PC-3 (cell line): ENCODE measurements at regions not wholly inside any gene's neighbourhood (a gene's known extent, or its start where the extent isn't known, plus 50 kb on each side); places are given as distances from the start of the nearest gene placed in this dataset.

ENCODE experiments used
- ATAC-seq: fragments of 200-7000 bp; cut with Tn5 transposase; 2 replicates; pipeline ENCODE4 v1.9.1; 2020; ENCODE audit warnings: mild to moderate bottlenecking, moderate library complexity
- BruUV-seq: library from RNA; stranded (reverse); fragments of 400-500 nt; replicated peaks from 2 replicates; lab custom pipeline; 2021; lab: Mats Ljungman, UMichigan
- CTCF ChIA-PET: fragments of 300-600 bp; sonication (Branson Sonifier 250); formaldehyde crosslinking; loops from one replicate; lab custom pipeline; 2022; ENCODE audit warnings: antibody characterized with exemption; lab: Charles Lee
- POLR2A ChIA-PET: fragments of 300-600 bp; sonication (Branson Sonifier 250); formaldehyde crosslinking; loops from one replicate; lab custom pipeline; 2022; ENCODE audit warnings: antibody characterized with exemption; ENCODE audit not compliant: unreplicated experiment; lab: Charles Lee
- DNase-seq: peaks from one replicate; pipeline ENCODE4 v3.0.0-alpha.2; 2015
- H2AFZ ChIP-seq: fragments of 300-600 bp; sonication (generic); 2 replicates; pipeline ENCODE4 v1.6.0; 2016; ENCODE audit warnings: antibody characterized with exemption, low read length
- H3F3A ChIP-seq: fragments of 300-600 bp; sonication (generic); one replicate; pipeline ENCODE4 v1.6.0; 2017; ENCODE audit warnings: antibody characterized with exemption, low read length, control low read depth, mild to moderate bottlenecking; ENCODE audit not compliant: unreplicated experiment
- H3K27ac ChIP-seq: fragments of 300-600 bp; sonication (generic); 2 replicates; pipeline ENCODE4 v1.5.1; 2016; ENCODE audit warnings: mild to moderate bottlenecking, low read length
- H3K27me3 ChIP-seq: fragments of 300-600 bp; sonication (generic); 2 replicates; pipeline ENCODE4 v1.6.1; 2016; ENCODE audit warnings: low read length, mixed read lengths
- H3K36me3 ChIP-seq: fragments of 300-600 bp; sonication (generic); 2 replicates; pipeline ENCODE4 v1.6.1; 2016; ENCODE audit warnings: low read depth, mixed run types, low read length, mixed read lengths
- H3K4me1 ChIP-seq: fragments of 300-600 bp; sonication (generic); 2 replicates; pipeline ENCODE4 v1.5.1; 2016; ENCODE audit warnings: low read length; ENCODE audit not compliant: insufficient read depth
- H3K4me2 ChIP-seq: fragments of 300-600 bp; sonication (generic); 2 replicates; pipeline ENCODE4 v1.6.0; 2016; ENCODE audit warnings: low read length
- H3K4me3 ChIP-seq: fragments of 300-600 bp; sonication (generic); 2 replicates; pipeline ENCODE4 v1.5.1; 2016; ENCODE audit warnings: mild to moderate bottlenecking, low read length, mixed read lengths
- H3K79me2 ChIP-seq: fragments of 300-600 bp; sonication (generic); 2 replicates; pipeline ENCODE4 v1.6.1; 2017; ENCODE audit warnings: low read length, mixed read lengths
- H3K9ac ChIP-seq: fragments of 300-600 bp; sonication (generic); 2 replicates; pipeline ENCODE4 v1.6.0; 2016; ENCODE audit warnings: mild to moderate bottlenecking, low read length
- H3K9me2 ChIP-seq: fragments of 300-600 bp; sonication (generic); replicated peaks from 2 replicates; pipeline ENCODE4 v1.6.1; 2016; ENCODE audit warnings: mixed run types, low read length, mixed read lengths
- H3K9me3 ChIP-seq: fragments of 300-600 bp; sonication (generic); 2 replicates; pipeline ENCODE4 v1.6.1; 2016; ENCODE audit warnings: low read length, mixed read lengths
- H4K20me1 ChIP-seq: fragments of 300-600 bp; sonication (generic); 2 replicates; pipeline ENCODE4 v1.6.1; 2016; ENCODE audit warnings: low read length, mixed read lengths
- EZH2 ChIP-seq: fragments of 300-600 bp; sonication (generic); IDR thresholded peaks from one replicate; pipeline ENCODE4 v1.6.1; 2017; ENCODE audit warnings: antibody characterized with exemption, mild to moderate bottlenecking, low read length; ENCODE audit not compliant: unreplicated experiment
- EZH2phosphoT487 ChIP-seq: fragments of 300-600 bp; sonication (generic); IDR thresholded peaks from 2 replicates; pipeline ENCODE4 v1.6.1; 2018; ENCODE audit warnings: mild to moderate bottlenecking, antibody characterized with exemption, low read length, borderline replicate concordance
- intact Hi-C: fragments of 100-400 bp; cut with micrococcal nuclease; formaldehyde crosslinking; loops from 2 replicates; pipeline ENCODE4 v1.9.0; 2023
- TF ChIP-seq, protein P1 (sequence below): fragments of 300-600 bp; sonication (generic); conservative IDR thresholded peaks from 2 replicates; pipeline ENCODE4 v1.5.1; 2017; ENCODE audit warnings: antibody characterized with exemption, low read depth, mild to moderate bottlenecking, low read length

DNA sequence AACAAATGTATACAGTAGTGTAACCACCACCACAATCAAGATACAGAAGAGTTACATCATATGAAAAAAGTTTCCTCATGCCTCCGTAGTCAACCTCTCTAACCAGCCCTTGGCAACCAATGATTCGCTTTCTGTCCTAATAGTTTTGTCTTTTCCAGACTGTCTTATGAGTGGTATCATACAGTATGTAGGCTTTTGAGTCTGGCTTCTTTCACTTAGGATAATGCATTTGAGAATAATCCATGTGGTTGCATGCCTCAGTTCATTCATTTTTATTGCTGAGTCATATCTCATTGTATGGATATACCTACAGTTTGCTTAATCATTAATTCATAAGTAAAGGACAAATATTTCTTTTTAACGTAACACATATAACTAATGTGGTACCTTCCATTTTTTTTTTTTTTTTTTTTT lies 86.4 kb upstream of the RIPOR2 start:
- DNase-seq, result no peak
- H3K9me2 ChIP-seq, result no peaks in the 10 kb centered on the region
- CTCF ChIA-PET, result no interaction called here

DNA sequence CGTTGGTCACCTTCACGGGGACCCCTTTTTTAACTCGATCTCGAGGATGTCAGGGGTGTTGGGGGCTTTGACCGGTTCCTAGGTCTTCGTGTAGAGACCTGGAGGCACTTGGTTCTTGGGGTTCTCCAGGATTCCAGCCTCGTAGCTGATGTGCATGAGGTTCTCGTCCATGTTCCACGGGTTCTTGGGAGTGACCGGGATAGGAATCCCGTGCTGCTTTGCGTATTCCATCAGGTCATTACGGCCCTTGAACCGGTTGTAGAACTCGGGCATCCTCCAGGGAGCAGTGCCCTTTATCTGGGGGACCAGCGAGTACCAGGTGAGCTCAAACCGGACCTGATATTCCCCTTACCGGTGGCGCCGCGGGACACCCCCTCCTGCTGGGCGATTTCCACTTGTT lies 88.0 kb upstream of the RIPOR2 start:
- TF ChIP-seq, protein P1, sequence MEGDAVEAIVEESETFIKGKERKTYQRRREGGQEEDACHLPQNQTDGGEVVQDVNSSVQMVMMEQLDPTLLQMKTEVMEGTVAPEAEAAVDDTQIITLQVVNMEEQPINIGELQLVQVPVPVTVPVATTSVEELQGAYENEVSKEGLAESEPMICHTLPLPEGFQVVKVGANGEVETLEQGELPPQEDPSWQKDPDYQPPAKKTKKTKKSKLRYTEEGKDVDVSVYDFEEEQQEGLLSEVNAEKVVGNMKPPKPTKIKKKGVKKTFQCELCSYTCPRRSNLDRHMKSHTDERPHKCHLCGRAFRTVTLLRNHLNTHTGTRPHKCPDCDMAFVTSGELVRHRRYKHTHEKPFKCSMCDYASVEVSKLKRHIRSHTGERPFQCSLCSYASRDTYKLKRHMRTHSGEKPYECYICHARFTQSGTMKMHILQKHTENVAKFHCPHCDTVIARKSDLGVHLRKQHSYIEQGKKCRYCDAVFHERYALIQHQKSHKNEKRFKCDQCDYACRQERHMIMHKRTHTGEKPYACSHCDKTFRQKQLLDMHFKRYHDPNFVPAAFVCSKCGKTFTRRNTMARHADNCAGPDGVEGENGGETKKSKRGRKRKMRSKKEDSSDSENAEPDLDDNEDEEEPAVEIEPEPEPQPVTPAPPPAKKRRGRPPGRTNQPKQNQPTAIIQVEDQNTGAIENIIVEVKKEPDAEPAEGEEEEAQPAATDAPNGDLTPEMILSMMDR, result no peak
- Histone ChIP-seq H3K4me1 (no peaks in the 10 kb centered on the region), H3K9me2 (no peaks in the 10 kb centered on the region), H3K4me3 (no peak overlapping the region), H3K27me3 (no peaks in the 10 kb centered on the region), H3K36me3 (no peaks in the 10 kb centered on the region), H3K79me2 (no peaks in the 10 kb centered on the region), H3K9ac (no peak overlapping the region), H4K20me1 (no peaks in the 10 kb centered on the region), H3K9me3 (no peaks in the 10 kb centered on the region), H3F3A (no peaks in the 10 kb centered on the region), H3K27ac (no peak overlapping the region), H3K4me2 (no peak overlapping the region), H2AFZ (no peak overlapping the region)
- DNase-seq (no peak), ATAC-seq (no peak)
- BruUV-seq, result no TSS peak
- ChIA-PET POLR2A (no interaction called here), CTCF (no interaction called here)
- intact Hi-C loops, result no loop called here

More for the DNA sequence above, 86.4 kb upstream of the RIPOR2 start:
- Histone ChIP-seq H3K27me3 (no peaks in the 10 kb centered on the region), H3K4me1 (peaks cover 10% of the 10 kb centered on the region), H3F3A (no peaks in the 10 kb centered on the region), H2AFZ (no peak overlapping the region), H3K36me3 (no peaks in the 10 kb centered on the region), H3K79me2 (no peaks in the 10 kb centered on the region), H4K20me1 (no peaks in the 10 kb centered on the region), H3K4me3 (no peak overlapping the region), H3K27ac (no peak overlapping the region), H3K9ac (no peak overlapping the region), H3K9me3 (no peaks in the 10 kb centered on the region), H3K4me2 (no peak overlapping the region)
- no peak for ATAC-seq
- intact Hi-C loops, result no loop called here
- TF ChIP-seq EZH2phosphoT487 (no peak), EZH2 (no peak)
- TF ChIP-seq, protein P1, result no peak
- BruUV-seq, result no TSS peak
- POLR2A ChIA-PET, result no interaction called here

DNA sequence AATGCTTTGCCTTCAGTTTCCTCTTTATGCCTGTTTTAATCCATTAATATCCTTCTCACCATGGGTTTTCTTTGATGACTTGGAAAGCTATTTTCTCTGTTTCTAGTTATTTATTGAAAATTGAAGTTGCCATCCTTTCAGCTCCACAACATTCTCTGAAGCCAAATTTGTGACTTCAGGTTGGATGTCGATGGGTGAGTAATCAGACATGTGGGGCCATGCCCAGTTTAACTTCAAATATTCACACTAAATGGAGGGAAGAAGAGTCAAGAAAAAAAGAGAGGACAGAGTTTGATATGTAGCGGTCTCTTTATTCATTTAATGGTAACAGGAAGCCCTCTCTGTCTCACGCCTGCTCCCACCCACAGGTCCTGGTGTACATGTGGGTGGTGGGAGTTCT lies 89.1 kb upstream of the RIPOR2 start:
- DNase-seq, result no peak
- Histone ChIP-seq H3K79me2 (no peaks in the 10 kb centered on the region), H3K27me3 (no peaks in the 10 kb centered on the region), H3K9ac (no peak overlapping the region), H3K9me3 (no peaks in the 10 kb centered on the region), H3F3A (no peaks in the 10 kb centered on the region), H3K4me2 (no peak overlapping the region), H3K4me1 (no peaks in the 10 kb centered on the region), H3K4me3 (no peak overlapping the region), H3K27ac (no peak overlapping the region), H3K9me2 (no peaks in the 10 kb centered on the region), H4K20me1 (no peaks in the 10 kb centered on the region), H3K36me3 (no peaks in the 10 kb centered on the region), H2AFZ (no peak overlapping the region)
- ChIA-PET POLR2A (no interaction called here), CTCF (no interaction called here)
- ATAC-seq, result no peak
- TF ChIP-seq, protein P1, result no peak
- intact Hi-C loops, result no loop called here
- no TSS peak for BruUV-seq
